GM18511 (cell line): ENCODE measurements at regions not wholly inside any gene's neighbourhood (a gene's known extent, or its start where the extent isn't known, plus 50 kb on each side); places are given as distances from the start of the nearest gene placed in this dataset.

Experiments
- ATAC-seq: cut with Tn5 transposase; IDR thresholded peaks from one replicate; pipeline ENCODE4 v1.9.1; 2021; ENCODE audit warnings: mild to moderate bottlenecking, moderate library complexity; ENCODE audit not compliant: unreplicated experiment

- ATAC-seq: no peak
These were observed 268.8 kb downstream of the SEC14L1 start for GRCh38 chr17:77409282-77410161.

DNA sequence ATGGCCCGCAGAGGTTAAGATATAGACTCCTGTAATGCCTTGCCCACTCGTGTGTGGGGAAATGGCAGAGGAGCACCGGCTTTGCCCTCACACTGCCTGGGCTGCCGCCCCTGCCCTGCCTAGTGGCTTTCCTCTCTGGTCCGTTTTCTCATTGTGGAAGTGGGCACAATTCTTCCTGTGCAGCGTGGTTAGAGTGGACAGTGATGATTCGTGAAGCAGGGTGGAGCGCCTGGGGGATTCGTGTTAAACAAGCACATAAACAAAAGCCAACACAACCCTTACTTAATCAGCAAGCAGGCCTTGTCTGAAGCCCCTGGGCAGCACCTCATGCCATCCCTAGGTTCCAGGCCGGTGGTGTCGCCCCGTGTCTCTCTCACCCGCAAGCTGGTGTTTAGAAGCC is 269.7 kb downstream of the SEC14L1 start:
- ATAC-seq: no peak

DNA sequence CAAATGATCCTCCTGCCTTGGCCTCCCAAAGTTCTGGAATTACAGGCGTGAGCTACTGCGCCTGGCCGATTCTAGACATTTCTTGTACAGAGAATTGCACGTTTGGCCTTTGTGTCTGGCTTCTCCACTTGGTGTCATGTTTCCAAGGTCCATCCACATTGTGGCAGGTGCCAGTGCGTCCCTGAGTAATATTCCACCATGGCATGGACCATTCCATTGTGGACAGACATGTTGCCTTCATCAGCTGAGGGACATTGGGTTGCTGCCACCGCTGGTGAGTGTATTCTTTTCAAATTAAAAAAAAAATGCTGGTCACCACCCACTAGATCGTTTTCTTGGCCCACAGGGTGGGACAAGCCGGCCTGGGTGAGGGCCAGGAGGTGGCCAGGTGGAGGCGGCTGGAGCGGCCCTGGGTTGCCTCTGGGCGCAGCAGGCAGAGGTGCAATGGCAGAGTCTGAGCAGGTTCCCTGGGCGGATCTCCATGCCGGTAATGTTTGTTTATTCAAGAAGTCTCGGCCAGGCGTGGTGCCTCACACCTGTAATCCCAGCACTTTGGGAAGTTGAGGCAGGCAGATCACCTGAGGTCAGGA is 274.1 kb downstream of the SEC14L1 start:
- no peak for ATAC-seq

- no peak for ATAC-seq
These were observed 275.4 kb downstream of the SEC14L1 start for GRCh38 chr17:77416105-77416713.

GRCh38 chr17:77417575-77417974 is 276.8 kb downstream of the SEC14L1 start:
- no peak for ATAC-seq

GRCh38 chr17:77418609-77419008 is 277.8 kb downstream of the SEC14L1 start:
- ATAC-seq: no peak

GRCh38 chr17:77419095-77419494 is 278.3 kb downstream of the SEC14L1 start:
- ATAC-seq: no peak

DNA sequence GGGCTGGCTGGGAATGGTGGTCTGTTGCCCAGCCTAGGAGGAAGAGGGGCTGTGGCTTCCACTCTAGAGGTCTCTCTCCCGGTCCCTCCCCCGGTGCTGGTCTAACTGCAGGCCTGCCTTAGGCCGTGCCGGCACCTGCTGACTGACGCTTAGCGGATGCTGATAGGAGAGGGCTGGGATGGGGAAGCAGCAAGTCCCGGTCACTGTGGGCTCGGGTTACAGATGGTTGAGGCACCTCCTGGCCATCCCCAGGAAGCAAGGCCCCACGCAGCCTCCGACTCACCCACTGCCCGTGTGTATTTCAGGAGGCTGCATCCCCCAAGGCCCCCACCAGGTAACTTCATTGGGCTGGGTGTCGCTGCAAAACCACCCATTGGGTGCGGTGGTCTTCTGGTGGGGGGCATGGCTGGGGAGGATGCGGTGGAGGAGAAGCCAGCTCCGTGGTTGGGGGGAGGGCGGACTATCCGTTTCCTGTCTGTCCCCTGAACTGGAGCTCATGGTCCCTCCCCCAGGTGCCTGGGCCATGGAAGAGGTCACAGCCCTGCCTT is 278.9 kb downstream of the SEC14L1 start:
- no peak for ATAC-seq

GRCh38 chr17:77420095-77420803 is 279.5 kb downstream of the SEC14L1 start:
- ATAC-seq: no peak

DNA sequence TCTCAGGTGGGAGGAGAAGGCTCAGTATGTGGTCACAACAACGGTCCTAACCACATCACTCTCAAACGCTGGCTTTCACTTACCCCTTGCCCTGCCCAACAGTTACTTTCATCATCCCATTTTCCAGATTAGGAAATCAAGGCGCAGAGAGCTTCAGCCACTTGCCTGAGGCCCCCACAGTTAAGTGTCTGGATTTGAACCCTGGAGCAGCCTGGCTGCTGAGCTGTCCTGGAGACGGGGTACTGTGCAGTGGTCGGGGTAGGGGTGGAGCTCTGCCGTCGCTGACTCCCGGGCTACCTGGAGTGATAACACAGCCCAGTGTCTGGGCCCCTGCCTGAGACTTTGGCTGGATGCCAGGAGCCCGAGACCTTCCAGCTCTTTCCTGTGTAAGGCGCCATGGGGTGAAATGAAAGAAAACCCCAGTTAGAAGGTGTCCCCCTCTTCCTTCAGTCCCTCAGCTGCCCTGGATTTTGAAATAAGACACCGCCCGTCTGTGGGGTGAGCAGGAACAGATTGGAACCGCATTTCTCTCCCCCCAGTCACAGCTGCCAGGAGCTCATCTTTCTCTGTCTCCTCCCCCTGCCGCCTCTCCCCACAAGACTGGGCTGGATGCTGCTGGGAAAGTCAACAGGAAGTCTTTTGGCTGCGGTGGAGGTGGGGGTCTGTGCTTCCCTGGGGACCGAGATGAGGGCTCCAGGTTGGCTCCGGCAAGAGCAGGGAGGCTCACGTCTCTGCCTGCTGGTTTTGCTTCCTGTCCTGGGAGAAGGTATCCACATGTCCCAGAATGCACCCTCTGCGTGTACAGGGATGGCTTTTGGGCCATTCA is 280.2 kb downstream of the SEC14L1 start:
- no peak for ATAC-seq

DNA sequence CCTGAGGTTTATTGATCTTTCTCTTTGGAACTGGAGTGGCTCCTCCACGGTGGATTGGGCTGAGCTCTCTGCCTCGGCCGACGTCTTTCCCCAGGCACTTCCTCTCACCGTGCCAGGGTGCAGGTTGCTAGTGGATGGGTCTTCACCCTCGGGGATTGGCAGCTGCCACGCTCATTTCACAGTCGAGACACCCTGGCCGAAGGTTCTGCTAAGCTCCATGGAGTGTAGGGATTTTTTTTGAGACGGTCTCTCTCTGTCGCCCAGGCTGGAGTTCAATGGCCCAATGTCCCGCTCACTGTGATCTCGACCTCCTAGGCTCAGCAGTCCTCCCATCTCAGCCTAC is 280.8 kb downstream of the SEC14L1 start:
- no peak for ATAC-seq

GRCh38 chr17:77422104-77422747 is 281.5 kb downstream of the SEC14L1 start:
- no peak for ATAC-seq

- ATAC-seq: no peak
These were observed 282.0 kb downstream of the SEC14L1 start for GRCh38 chr17:77422748-77423113.

- no peak for ATAC-seq
These were observed 283.1 kb downstream of the SEC14L1 start for GRCh38 chr17:77423589-77424451.

GRCh38 chr17:77424585-77425344 is 284.0 kb downstream of the SEC14L1 start:
- no peak for ATAC-seq

DNA sequence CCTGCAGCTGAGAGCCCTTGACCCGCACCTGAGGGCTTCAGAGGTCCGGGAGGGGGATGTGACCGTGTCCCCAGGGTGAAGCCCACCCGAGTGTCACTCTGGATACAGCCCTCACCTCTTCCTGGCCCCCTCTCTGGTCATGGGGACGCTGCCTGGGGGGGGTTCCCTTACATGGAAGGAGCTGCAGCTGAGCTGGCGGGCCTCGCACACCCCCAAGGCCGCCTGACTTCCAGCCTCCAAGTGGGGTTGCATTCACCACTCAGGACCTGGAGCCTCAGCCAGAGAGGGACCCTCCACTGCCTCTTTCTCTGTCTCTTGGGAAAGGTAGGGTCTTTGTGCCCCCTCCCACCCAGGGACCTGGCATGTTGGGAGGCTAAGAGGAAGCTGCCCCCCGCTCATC is 284.6 kb downstream of the SEC14L1 start:
- no peak for ATAC-seq

GRCh38 chr17:77425791-77426641 is 285.2 kb downstream of the SEC14L1 start:
- no peak for ATAC-seq
